GM10248 (cell line): ENCODE measurements at regions not wholly inside any gene's neighbourhood (a gene's known extent, or its start where the extent isn't known, plus 50 kb on each side); places are given as distances from the start of the nearest gene placed in this dataset.

Experiments
- CTCF ChIA-PET: fragments of 300-600 bp; sonication (Branson Sonifier 250); formaldehyde crosslinking; extraction: SDS; loops from one replicate; lab custom pipeline; 2021; ENCODE audit warnings: antibody characterized with exemption; lab: Yijun Ruan, JAX
- POLR2A ChIA-PET: fragments of 350-650 bp; sonication (Branson Sonifier 250); formaldehyde crosslinking; extraction: SDS; loops from one replicate; lab custom pipeline; 2020; ENCODE audit warnings: antibody characterized with exemption; lab: Yijun Ruan, JAX
- DNase-seq: peaks from one replicate; pipeline ENCODE4 v3.0.0; 2012; ENCODE audit errors: extremely low spot score
- TF ChIP-seq, protein P1 (sequence below): IDR thresholded peaks from 2 replicates; pipeline ENCODE4 v1.5.1; 2012; ENCODE audit warnings: mild to moderate bottlenecking, low read depth; ENCODE audit errors: extremely low read depth, missing control alignments, control extremely low read depth

DNA sequence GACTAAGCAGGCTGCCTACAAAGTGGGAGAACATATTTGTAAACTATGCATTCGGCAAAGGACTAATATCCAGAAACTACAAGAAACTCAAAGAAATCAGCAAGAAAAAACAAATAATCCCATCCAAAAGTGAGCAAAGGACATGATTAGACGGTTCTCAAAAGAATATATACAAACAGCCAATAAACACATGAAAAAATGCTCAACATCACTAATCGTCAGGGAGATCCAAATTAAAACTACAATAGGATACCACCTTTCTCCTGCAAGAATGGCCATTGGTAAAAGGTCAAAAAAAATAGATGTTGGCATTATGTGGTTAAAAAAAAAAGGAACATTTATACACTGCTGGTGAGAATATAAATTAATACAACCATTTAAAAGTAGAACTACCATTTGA is 259.6 kb upstream of the SLITRK3 start:
- ChIA-PET POLR2A (no interaction called here), CTCF (no interaction called here)
- TF ChIP-seq, protein P1, sequence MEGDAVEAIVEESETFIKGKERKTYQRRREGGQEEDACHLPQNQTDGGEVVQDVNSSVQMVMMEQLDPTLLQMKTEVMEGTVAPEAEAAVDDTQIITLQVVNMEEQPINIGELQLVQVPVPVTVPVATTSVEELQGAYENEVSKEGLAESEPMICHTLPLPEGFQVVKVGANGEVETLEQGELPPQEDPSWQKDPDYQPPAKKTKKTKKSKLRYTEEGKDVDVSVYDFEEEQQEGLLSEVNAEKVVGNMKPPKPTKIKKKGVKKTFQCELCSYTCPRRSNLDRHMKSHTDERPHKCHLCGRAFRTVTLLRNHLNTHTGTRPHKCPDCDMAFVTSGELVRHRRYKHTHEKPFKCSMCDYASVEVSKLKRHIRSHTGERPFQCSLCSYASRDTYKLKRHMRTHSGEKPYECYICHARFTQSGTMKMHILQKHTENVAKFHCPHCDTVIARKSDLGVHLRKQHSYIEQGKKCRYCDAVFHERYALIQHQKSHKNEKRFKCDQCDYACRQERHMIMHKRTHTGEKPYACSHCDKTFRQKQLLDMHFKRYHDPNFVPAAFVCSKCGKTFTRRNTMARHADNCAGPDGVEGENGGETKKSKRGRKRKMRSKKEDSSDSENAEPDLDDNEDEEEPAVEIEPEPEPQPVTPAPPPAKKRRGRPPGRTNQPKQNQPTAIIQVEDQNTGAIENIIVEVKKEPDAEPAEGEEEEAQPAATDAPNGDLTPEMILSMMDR: no peak
- no peak for DNase-seq

DNA sequence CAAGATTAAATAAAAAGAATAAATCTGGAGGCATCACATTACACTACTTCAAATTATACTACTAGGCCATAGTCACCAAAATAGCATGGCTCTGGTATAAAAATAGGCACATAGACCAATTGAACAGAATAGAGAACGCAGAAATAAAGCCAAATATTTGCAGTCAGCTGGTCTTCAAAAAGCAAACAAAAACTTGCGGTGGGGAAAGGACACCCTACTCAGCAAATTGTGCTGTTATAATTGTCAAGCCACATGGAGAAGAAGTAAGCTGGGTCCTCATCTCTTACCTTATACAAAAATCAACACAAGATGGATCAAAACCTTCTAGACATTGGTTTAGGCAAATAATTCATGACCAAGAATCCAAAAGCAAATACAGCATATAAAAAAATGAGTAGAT is 259.2 kb upstream of the SLITRK3 start:
- TF ChIP-seq, protein P1: no peak
- ChIA-PET POLR2A (no interaction called here), CTCF (no interaction called here)
- DNase-seq: no peak

DNA sequence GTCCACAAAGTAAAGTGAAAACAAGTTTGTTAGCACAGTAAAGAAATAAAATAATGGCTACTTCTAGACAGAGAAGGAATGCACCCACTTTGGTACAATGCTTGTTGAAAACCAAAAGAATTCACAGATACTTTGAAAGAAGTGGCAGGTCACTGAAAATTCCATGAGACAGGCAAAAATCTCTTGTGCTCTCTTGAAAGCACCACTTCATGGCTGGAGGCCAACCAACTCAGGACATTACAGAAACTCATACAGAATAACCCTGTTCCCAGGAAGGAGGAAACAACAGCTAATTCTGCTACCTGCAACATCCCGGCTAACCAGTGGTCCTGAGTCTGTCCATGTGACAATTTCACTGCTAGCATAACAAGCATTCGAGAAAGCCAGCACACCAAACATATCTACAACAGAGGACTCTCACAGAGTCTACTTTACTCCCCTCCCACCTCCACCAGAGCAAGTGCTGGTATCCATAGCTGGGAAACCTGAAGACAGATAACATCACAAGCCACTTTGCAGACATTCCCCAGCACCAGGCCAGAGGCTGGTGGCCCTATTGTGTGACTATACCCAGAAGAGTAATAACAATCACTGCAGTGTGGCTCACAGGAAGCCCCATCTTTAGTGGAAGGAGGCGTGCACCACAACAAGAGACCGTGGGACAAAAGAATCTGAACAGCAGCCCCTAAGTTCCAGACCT is 255.3 kb upstream of the SLITRK3 start:
- DNase-seq: no peak
- CTCF ChIA-PET: no interaction called here
- TF ChIP-seq, protein P1: no peak
- POLR2A ChIA-PET: no interaction called here

DNA sequence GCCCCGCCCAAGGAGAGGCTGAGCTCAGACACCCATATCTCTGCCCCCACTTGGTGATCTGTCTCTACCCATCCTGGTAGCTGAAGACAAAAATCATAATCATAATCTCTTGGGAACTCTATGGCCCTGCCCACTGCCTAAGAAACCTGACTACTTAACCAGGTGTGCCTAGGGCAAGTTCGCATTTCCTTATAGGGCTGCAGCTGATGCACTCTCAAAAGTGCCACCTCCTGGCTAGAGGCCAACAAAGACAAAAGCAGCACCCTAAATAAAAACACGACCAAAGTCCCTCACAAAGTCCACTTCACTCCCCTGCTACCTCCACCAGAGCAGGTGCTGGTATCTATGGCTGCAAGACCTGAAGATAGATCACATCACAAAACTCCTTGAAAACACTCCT is 250.4 kb upstream of the SLITRK3 start:
- no peak for DNase-seq
- ChIA-PET CTCF (no interaction called here), POLR2A (no interaction called here)
- TF ChIP-seq, protein P1: no peak

DNA sequence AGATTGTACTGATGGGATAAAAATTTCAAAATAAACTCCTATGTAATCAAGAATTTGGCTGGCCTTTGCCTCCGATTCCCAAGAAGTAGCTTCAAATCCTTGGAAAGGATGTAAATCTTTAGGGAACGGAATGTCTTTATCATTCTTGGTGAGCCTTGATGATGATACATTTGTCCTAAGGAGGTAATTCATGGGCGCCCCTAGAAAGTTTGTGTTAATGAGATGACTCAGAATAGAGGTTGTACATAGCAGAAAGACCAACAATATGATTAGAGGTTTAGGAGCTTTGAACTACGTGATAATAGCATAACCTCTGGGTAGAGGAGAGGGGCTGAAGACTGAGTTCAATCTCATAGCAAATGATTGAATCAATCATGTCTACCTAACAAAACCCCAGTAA is 248.6 kb upstream of the SLITRK3 start:
- ChIA-PET POLR2A (no interaction called here), CTCF (no interaction called here)
- TF ChIP-seq, protein P1: no peak
- no peak for DNase-seq

DNA sequence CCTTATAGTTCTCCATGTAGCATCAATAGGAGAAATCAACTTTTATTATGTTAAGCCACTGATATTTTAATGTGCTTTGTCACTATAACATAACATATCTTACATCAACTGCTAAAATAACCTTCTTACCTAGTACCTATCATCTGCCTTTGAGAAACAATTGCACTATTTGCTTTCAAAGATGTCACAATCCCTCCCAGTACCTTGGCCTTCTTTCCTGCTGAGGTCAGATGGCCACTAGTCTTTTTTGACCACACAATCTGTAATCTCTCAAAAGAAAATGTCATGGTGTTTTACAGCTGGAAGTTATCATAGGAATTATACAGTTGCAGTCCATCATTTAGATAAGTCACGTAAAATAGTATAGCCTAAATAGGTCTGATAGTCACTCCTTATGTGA is 247.5 kb upstream of the SLITRK3 start:
- POLR2A ChIA-PET: no interaction called here
- DNase-seq: no peak
- CTCF ChIA-PET: no interaction called here

More for the DNA sequence above, 247.5 kb upstream of the SLITRK3 start:
- TF ChIP-seq, protein P1: no peak
